SK-N-SH treated with all-trans-retinoic acid at 6 μM for 48 hours (cell line): ENCODE measurements at regions not wholly inside any gene's neighbourhood (a gene's known extent, or its start where the extent isn't known, plus 50 kb on each side); places are given as distances from the start of the nearest gene placed in this dataset.

ENCODE experiments used
- ATAC-seq: fragments of 200-7000 bp; cut with Tn5 transposase; 3 replicates; pipeline ENCODE4 v1.9.1; 2020; ENCODE audit warnings: mild to moderate bottlenecking, moderate library complexity
- ARNTL ChIP-seq: fragments of 450-650 bp; formaldehyde crosslinking; IDR thresholded peaks from 2 replicates; pipeline ENCODE4 v1.5.0; 2020; ENCODE audit warnings: low read depth, mild to moderate bottlenecking, moderate library complexity, borderline replicate concordance
- BACH2 ChIP-seq: fragments of 250-450 bp; sonication (Bioruptor Pico); IDR thresholded peaks from 2 replicates; pipeline ENCODE4 v1.9.0; 2021; ENCODE audit warnings: mild to moderate bottlenecking, borderline replicate concordance
- CREB5 ChIP-seq: fragments of 250-450 bp; sonication (Bioruptor Pico); IDR thresholded peaks from 2 replicates; pipeline ENCODE4 v1.5.1; 2020; ENCODE audit warnings: low read depth, mild to moderate bottlenecking, moderate library complexity
- ESRRG ChIP-seq: fragments of 250-450 bp; sonication (Bioruptor Pico); IDR thresholded peaks from 2 replicates; pipeline ENCODE4 v1.6.1; 2021; ENCODE audit warnings: mild to moderate bottlenecking
- ISL1 ChIP-seq: fragments of 250-450 bp; sonication (Bioruptor Pico); IDR thresholded peaks from 2 replicates; pipeline ENCODE4 v2.1.2; 2022; ENCODE audit warnings: mild to moderate bottlenecking, moderate library complexity
- OSR1 ChIP-seq: fragments of 250-450 bp; sonication (Bioruptor Pico); IDR thresholded peaks from 2 replicates; pipeline ENCODE4 v1.8.0; 2022; ENCODE audit warnings: moderate library complexity, mild to moderate bottlenecking, inconsistent platforms
- POU6F1 ChIP-seq: fragments of 250-450 bp; sonication (Bioruptor Pico); IDR thresholded peaks from 2 replicates; pipeline ENCODE4 v1.8.0; 2021; ENCODE audit warnings: low read depth, mild to moderate bottlenecking, moderate library complexity, borderline replicate concordance
- PPARA ChIP-seq: fragments of 250-450 bp; sonication (Bioruptor Pico); IDR thresholded peaks from 2 replicates; pipeline ENCODE4 v1.5.0; 2020; ENCODE audit warnings: mild to moderate bottlenecking, borderline replicate concordance
- SNAI2 ChIP-seq: fragments of 250-450 bp; sonication (Bioruptor Pico); IDR thresholded peaks from 2 replicates; pipeline ENCODE4 v1.5.0; 2020; ENCODE audit warnings: mild to moderate bottlenecking, moderate library complexity
- TCF4 ChIP-seq: fragments of 250-450 bp; sonication (Bioruptor Pico); IDR thresholded peaks from 2 replicates; pipeline ENCODE4 v1.8.0; 2021; ENCODE audit warnings: mild to moderate bottlenecking, moderate library complexity, borderline replicate concordance
- TOX ChIP-seq: fragments of 250-450 bp; sonication (Bioruptor Pico); IDR thresholded peaks from 2 replicates; pipeline ENCODE4 v1.8.0; 2021; ENCODE audit warnings: mild to moderate bottlenecking, moderate library complexity, borderline replicate concordance
- TSHZ2 ChIP-seq: fragments of 250-450 bp; sonication (Bioruptor Pico); IDR thresholded peaks from 2 replicates; pipeline ENCODE4 v1.5.0; 2020; ENCODE audit warnings: mild to moderate bottlenecking, moderate library complexity
- ZC3H10 ChIP-seq: fragments of 250-450 bp; sonication (Bioruptor Pico); IDR thresholded peaks from 2 replicates; pipeline ENCODE4 v1.5.1; 2021; ENCODE audit warnings: mild to moderate bottlenecking, moderate library complexity
- ZFP3 ChIP-seq: fragments of 250-450 bp; sonication (Bioruptor Pico); IDR thresholded peaks from 2 replicates; pipeline ENCODE4 v1.5.0; 2020; ENCODE audit warnings: mild to moderate bottlenecking, moderate library complexity
- ZFP30 ChIP-seq: fragments of 450-650 bp; formaldehyde crosslinking; IDR thresholded peaks from 2 replicates; pipeline ENCODE4 v1.5.0; 2022; ENCODE audit warnings: mild to moderate bottlenecking, moderate library complexity
- ZNF565 ChIP-seq: fragments of 450-650 bp; formaldehyde crosslinking; conservative IDR thresholded peaks from 2 replicates; pipeline ENCODE4 v1.5.0; 2020; ENCODE audit warnings: low read depth, mild to moderate bottlenecking, moderate library complexity
- ZNF70 ChIP-seq: fragments of 450-650 bp; formaldehyde crosslinking; IDR thresholded peaks from 2 replicates; pipeline ENCODE4 v1.5.0; 2020; ENCODE audit warnings: mild to moderate bottlenecking, moderate library complexity
- TF ChIP-seq, protein P1 (sequence below): fragments of 250-450 bp; sonication (Bioruptor Pico); IDR thresholded peaks from 2 replicates; pipeline ENCODE4 v1.5.1; 2021; ENCODE audit warnings: mild to moderate bottlenecking, moderate library complexity

- ATAC-seq, result no peak
- TF ChIP-seq ZNF70 (CRISPR knock-in tag), result no peak
These were observed 1548.4 kb upstream of the TMEFF2 start for GRCh38 chr2:193743089-193743488.

- no peak for ATAC-seq
- TF ChIP-seq ARNTL (no peak), POU6F1 (CRISPR knock-in tag) (no peak), SNAI2 (CRISPR knock-in tag) (no peak), PPARA (CRISPR knock-in tag) (no peak), CREB5 (CRISPR knock-in tag) (no peak), ISL1 (no peak), ZNF70 (CRISPR knock-in tag) (no peak), OSR1 (CRISPR knock-in tag) (no peak), ZFP30 (CRISPR knock-in tag) (no peak), ESRRG (no peak), ZC3H10 (CRISPR knock-in tag) (no peak), TCF4 (CRISPR knock-in tag) (no peak), TOX (no peak)
- TF ChIP-seq, protein P1, sequence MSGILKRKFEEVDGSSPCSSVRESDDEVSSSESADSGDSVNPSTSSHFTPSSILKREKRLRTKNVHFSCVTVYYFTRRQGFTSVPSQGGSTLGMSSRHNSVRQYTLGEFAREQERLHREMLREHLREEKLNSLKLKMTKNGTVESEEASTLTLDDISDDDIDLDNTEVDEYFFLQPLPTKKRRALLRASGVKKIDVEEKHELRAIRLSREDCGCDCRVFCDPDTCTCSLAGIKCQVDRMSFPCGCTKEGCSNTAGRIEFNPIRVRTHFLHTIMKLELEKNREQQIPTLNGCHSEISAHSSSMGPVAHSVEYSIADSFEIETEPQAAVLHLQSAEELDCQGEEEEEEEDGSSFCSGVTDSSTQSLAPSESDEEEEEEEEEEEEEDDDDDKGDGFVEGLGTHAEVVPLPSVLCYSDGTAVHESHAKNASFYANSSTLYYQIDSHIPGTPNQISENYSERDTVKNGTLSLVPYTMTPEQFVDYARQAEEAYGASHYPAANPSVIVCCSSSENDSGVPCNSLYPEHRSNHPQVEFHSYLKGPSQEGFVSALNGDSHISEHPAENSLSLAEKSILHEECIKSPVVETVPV (CRISPR knock-in tag), result no peak
- TF ChIP-seq, all 23 proteins: peak for 0
These were observed 1544.2 kb upstream of the TMEFF2 start for GRCh38 chr2:193738892-193739291.

- TF ChIP-seq TOX (no peak), CREB5 (CRISPR knock-in tag) (no peak), ZC3H10 (CRISPR knock-in tag) (no peak), SNAI2 (CRISPR knock-in tag) (no peak), BACH2 (no peak), TSHZ2 (CRISPR knock-in tag) (no peak), OSR1 (CRISPR knock-in tag) (no peak)
- ATAC-seq, result no peak
These were observed 1518.2 kb upstream of the TMEFF2 start for GRCh38 chr2:193712912-193713311.

- no peak for ATAC-seq
- no peak for TF ChIP-seq ZNF70 (CRISPR knock-in tag)
- TF ChIP-seq PPARA (CRISPR knock-in tag), result no peak
- no peak for TF ChIP-seq CREB5 (CRISPR knock-in tag)
- TF ChIP-seq TCF4 (CRISPR knock-in tag), result no peak
- no peak for TF ChIP-seq ZFP3 (CRISPR knock-in tag)
- no peak for TF ChIP-seq OSR1 (CRISPR knock-in tag)
- no peak for TF ChIP-seq ISL1
- no peak for TF ChIP-seq POU6F1 (CRISPR knock-in tag)
- no peak for TF ChIP-seq TSHZ2 (CRISPR knock-in tag)
- no peak for TF ChIP-seq ZNF565 (CRISPR knock-in tag)
These were observed 1508.7 kb upstream of the TMEFF2 start for GRCh38 chr2:193703411-193703810.
